ENCODE measurements at regions not wholly inside any gene's neighbourhood (a gene's known extent, or its start where the extent isn't known, plus 50 kb on each side); places are given as distances from the start of the nearest gene placed in this dataset.

DNA sequence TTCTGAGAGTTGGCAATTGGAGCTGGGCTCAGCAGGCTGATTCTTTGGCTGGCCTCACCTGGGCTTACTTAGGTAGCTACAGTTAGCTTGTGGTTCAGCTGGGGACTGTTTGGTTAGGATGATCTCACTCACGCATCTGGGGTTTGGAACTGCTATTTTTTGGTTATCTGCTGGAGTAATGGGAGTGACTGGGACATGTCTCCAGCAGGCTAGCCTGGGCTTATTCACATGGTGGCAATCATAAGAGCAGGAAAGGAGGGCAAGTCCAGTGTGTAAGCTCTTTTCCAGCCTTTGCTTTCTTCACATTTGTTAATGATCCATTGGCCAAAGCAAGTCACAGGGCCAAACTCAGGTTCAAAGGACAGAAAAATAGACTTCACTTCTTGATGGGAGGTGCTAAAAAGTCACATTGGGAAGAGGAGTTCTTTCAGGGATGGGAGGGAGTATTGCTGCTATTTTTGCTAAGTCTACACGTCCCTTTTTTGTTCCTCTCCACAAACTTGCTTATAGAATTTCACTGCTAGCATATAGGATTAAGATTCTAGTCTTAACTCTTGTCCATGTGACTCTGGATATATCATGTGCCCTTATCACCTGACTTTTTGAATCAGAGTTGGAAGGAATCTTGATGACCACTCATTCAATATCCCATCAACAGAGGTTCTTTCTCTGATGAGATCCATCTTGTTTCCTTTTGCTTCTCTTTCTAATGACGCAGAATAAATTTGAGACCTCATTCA, 174.0 kb downstream of the ZFP36L2 start:
- TF ChIP-seq CTCF (IDR thresholded peaks at IDR 0.05; ENCODE audit: low read depth, low read length, poor library complexity, severe bottlenecking) (no peak), EZH2phosphoT487 (IDR thresholded peaks at IDR 0.05; ENCODE audit: borderline replicate concordance, low read length) (no peak)
